Vagina (tissue), 2 donors: ENCODE measurements at regions not wholly inside any gene's neighbourhood (a gene's known extent, or its start where the extent isn't known, plus 50 kb on each side); places are given as distances from the start of the nearest gene placed in this dataset.

Experiments
- DNase-seq, 2 donors: peaks; one replicate each; pipeline ENCODE4 v3.0.0-alpha.2; 2017; ENCODE audit errors: extremely low spot score in 2 of 2
- H3K27ac ChIP-seq: fragments of 200-600 bp; sonication (generic); one replicate; pipeline ENCODE4 v1.5.1; 2019
- H3K27me3 ChIP-seq: fragments of 200-600 bp; sonication (generic); one replicate; pipeline ENCODE4 v1.5.1; 2019
- H3K36me3 ChIP-seq, 2 donors: fragments of 200-600 bp; sonication (generic); one replicate each; pipeline ENCODE4 v1.5.1; 2017 to 2019
- H3K4me1 ChIP-seq: fragments of 200-600 bp; sonication (generic); one replicate; pipeline ENCODE4 v1.5.1; 2019
- H3K4me3 ChIP-seq, 2 donors: fragments of 200-600 bp; sonication (generic); 1 replicate in 1 of 2; 2 replicates in 1 of 2; pipeline ENCODE4 v1.5.1; 2016 to 2019
- H3K9me3 ChIP-seq: fragments of 200-600 bp; sonication (generic); one replicate; pipeline ENCODE4 v1.5.1; 2019
- POLR2A ChIP-seq, 2 donors: fragments of 450-650 bp; IDR thresholded peaks; one replicate each; pipeline ENCODE4 v1.6.1; 2017; ENCODE audit warnings: antibody characterized with exemption in 2 of 2, mild to moderate bottlenecking in 2 of 2, moderate library complexity in 2 of 2
- POLR2AphosphoS5 ChIP-seq, 2 donors: sonication (generic); formaldehyde crosslinking; IDR thresholded peaks; one replicate each; pipeline ENCODE4 v1.9.0; 2017; ENCODE audit warnings: antibody characterized with exemption in 2 of 2, mild to moderate bottlenecking in 2 of 2, low read depth in 1 of 2; ENCODE audit not compliant: insufficient read depth in 1 of 2
- intact Hi-C: fragments of 100-400 bp; cut with DNase I; formaldehyde crosslinking; loops from one replicate; pipeline ENCODE4 v1.15.1; 2023
- TF ChIP-seq, protein P1 (sequence below), 3 experiments: fragments of 450-650 bp in 2 of 3; fragments of 200-600 bp in 1 of 3; sonication (generic) in 1 of 3; IDR thresholded peaks; one replicate each; pipeline ENCODE4 v1.5.1; 2017 to 2019; ENCODE audit warnings: antibody characterized with exemption in 3 of 3, mild to moderate bottlenecking in 2 of 3, moderate library complexity in 2 of 3

DNA sequence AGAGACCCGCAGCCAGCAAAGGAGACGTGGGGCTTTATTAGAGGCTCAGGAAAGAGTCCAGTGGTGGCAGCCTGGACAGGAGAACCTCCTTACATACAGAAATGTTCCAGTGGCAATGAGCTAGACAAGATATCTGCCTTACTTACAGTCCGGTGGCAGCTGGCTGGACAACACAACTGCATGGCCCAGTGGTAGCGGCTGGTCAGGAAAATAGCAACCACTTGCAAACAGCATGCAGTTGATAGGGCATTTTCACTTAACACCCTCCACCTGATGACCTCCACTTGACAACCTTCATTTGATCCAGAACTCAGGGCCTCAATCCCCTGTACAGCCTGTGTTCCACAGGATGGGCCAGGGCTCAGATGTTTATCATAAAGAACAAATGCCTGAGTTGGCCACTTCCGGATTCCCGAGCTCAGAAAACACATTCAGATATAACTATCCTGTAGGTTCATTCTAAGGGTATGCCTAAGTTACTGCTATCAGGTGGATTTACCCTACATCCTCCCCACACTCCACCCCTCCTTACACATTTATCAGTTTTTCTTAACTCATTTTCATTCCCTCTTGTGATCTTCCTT, 63.3 kb upstream of the ITPRID2 start:
- H3K36me3 ChIP-seq = no peaks in the 10 kb centered on the region
- H3K4me3 ChIP-seq = no peak overlapping the region
- intact Hi-C loops = no loop called here
- no peak for DNase-seq
- no peak overlapping the region for H3K27ac ChIP-seq
- TF ChIP-seq POLR2A (IDR thresholded peaks at IDR 0.05) (no peak), POLR2AphosphoS5 (IDR thresholded peaks at IDR 0.05; ENCODE audit: insufficient read depth in 1 of 2, low read depth in 1 of 2) (no peak)
- TF ChIP-seq, protein P1, sequence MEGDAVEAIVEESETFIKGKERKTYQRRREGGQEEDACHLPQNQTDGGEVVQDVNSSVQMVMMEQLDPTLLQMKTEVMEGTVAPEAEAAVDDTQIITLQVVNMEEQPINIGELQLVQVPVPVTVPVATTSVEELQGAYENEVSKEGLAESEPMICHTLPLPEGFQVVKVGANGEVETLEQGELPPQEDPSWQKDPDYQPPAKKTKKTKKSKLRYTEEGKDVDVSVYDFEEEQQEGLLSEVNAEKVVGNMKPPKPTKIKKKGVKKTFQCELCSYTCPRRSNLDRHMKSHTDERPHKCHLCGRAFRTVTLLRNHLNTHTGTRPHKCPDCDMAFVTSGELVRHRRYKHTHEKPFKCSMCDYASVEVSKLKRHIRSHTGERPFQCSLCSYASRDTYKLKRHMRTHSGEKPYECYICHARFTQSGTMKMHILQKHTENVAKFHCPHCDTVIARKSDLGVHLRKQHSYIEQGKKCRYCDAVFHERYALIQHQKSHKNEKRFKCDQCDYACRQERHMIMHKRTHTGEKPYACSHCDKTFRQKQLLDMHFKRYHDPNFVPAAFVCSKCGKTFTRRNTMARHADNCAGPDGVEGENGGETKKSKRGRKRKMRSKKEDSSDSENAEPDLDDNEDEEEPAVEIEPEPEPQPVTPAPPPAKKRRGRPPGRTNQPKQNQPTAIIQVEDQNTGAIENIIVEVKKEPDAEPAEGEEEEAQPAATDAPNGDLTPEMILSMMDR (IDR thresholded peaks at IDR 0.05) = no peak
- no peaks in the 10 kb centered on the region for H3K4me1 ChIP-seq
- no peaks in the 10 kb centered on the region for H3K27me3 ChIP-seq
- H3K9me3 ChIP-seq = no peaks in the 10 kb centered on the region

DNA sequence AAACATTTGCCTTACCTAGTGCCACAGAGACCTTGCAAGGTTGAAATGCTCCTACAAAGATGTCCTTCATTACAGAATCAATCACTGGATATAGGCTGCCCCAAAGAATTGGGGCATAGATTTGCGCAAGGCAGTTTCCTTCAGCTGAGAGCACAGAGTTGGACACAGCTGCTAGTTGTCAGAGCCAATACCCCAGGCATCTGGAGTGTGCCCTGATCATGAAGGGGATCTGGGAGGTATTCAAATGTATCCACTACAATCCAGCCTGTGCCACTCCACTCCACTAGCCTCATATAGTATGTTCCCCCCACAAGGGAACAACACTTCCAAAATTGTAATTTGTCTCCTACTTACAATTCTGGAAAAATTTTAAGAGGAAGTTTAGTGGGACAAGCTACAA, 62.3 kb upstream of the ITPRID2 start:
- Histone ChIP-seq H3K36me3 (no peaks in the 10 kb centered on the region), H3K9me3 (no peaks in the 10 kb centered on the region), H3K4me1 (no peaks in the 10 kb centered on the region), H3K27ac (no peak overlapping the region), H3K4me3 (no peak overlapping the region), H3K27me3 (no peaks in the 10 kb centered on the region)
- no peak for DNase-seq
- intact Hi-C loops = no loop called here
- no peak for TF ChIP-seq POLR2A (IDR thresholded peaks at IDR 0.05)
- TF ChIP-seq, protein P1 (IDR thresholded peaks at IDR 0.05) = no peak
- no peak for TF ChIP-seq POLR2AphosphoS5 (IDR thresholded peaks at IDR 0.05; ENCODE audit: insufficient read depth in 1 of 2, low read depth in 1 of 2)

DNA sequence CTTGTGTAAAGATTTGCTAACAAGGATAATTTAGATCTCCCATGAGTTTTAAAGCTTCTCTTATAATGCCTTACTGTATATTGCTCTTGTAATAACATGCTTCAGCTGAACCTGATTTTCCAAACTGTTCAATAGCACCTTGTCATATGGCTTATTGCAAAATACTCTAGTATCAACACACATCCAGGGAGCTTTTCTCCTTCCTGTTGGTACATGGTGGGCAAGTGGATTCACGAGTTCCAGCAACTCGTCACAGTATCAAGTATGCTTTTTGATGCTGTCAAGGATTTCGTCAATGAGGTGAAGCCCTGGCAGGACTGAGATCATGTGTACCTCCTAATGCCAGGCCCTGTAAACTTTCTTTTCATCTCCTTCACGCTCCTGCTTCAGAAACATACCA, 59.5 kb upstream of the ITPRID2 start:
- Histone ChIP-seq H3K9me3 (no peaks in the 10 kb centered on the region), H3K4me1 (no peaks in the 10 kb centered on the region), H3K4me3 (no peak overlapping the region), H3K27ac (no peak overlapping the region), H3K27me3 (no peaks in the 10 kb centered on the region), H3K36me3 (no peaks in the 10 kb centered on the region)
- TF ChIP-seq POLR2A (IDR thresholded peaks at IDR 0.05) = no peak
- TF ChIP-seq, protein P1 (IDR thresholded peaks at IDR 0.05) = no peak
- no peak for TF ChIP-seq POLR2AphosphoS5 (IDR thresholded peaks at IDR 0.05; ENCODE audit: insufficient read depth in 1 of 2, low read depth in 1 of 2)
- no peak for DNase-seq
- intact Hi-C loops = no loop called here

DNA sequence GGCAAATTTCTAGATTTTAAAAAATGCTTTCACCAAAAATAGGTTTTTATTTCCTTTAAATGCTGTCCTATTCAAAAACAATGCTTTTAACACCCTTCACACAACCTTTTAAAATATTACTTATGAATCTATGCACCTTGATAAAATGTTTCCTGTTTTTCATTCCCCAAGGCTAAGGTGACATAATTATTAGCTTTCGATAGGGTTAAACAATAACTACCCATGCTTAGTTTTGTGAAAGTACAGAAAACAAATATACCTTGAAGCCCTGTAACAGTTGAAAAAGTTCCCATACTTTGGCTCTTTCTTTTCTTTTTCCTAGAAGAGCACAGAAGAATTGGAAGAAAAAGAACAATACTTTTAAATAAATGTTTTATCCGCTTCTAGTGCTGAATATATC, 54.9 kb upstream of the ITPRID2 start:
- no peaks in the 10 kb centered on the region for H3K9me3 ChIP-seq
- intact Hi-C loops = no loop called here
- TF ChIP-seq POLR2A (IDR thresholded peaks at IDR 0.05) (no peak), POLR2AphosphoS5 (IDR thresholded peaks at IDR 0.05; ENCODE audit: insufficient read depth in 1 of 2, low read depth in 1 of 2) (no peak)
- TF ChIP-seq, protein P1 (IDR thresholded peaks at IDR 0.05) = no peak
- H3K27me3 ChIP-seq = no peaks in the 10 kb centered on the region
- no peak for DNase-seq
- no peak overlapping the region for H3K4me3 ChIP-seq
- H3K4me1 ChIP-seq = peaks cover 6% of the 10 kb centered on the region
- no peaks in the 10 kb centered on the region for H3K36me3 ChIP-seq
- H3K27ac ChIP-seq = no peak overlapping the region

DNA sequence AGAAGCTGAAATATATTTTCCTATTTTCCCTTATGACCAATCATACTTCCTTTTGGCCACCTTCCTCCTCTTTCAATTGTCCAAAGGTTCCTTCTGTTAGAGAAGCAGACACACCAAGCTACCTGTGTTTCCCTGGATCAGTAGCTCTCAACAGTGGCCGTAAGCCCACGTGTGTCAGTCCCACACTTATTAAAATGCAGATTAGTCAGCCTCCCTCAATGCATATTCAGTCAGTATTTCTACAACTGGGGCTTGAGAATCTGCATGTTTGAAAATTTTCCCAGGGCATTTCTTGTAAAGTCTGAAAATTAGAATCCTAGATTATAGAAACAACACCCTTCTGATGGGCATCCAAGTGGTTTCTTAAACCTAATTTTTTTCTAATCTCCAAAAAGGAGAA, 54.0 kb upstream of the ITPRID2 start:
- Histone ChIP-seq H3K36me3 (no peaks in the 10 kb centered on the region), H3K27ac (no peak overlapping the region), H3K27me3 (no peaks in the 10 kb centered on the region), H3K9me3 (no peaks in the 10 kb centered on the region), H3K4me1 (peaks cover 6% of the 10 kb centered on the region), H3K4me3 (no peak overlapping the region)
- intact Hi-C loops = no loop called here
- TF ChIP-seq POLR2AphosphoS5 (IDR thresholded peaks at IDR 0.05; ENCODE audit: insufficient read depth in 1 of 2, low read depth in 1 of 2) (no peak), POLR2A (IDR thresholded peaks at IDR 0.05) (no peak)
- TF ChIP-seq, protein P1 (IDR thresholded peaks at IDR 0.05) = no peak
- no peak for DNase-seq
